GM13977 (cell line): ENCODE measurements at regions not wholly inside any gene's neighbourhood (a gene's known extent, or its start where the extent isn't known, plus 50 kb on each side); places are given as distances from the start of the nearest gene placed in this dataset.

Experiments
- DNase-seq: peaks from one replicate; pipeline ENCODE4 v3.0.0; 2012; ENCODE audit warnings: low spot score
- in situ Hi-C: fragments of 300-500 bp; cut with MboI; formaldehyde crosslinking; loops from one replicate; pipeline ENCODE4 v1.12.0; 2022; ENCODE audit warnings: low sequenced_read_pairs, low pct_unique_long_range_greater_than_20kb, mixed read lengths, inconsistent platforms; ENCODE audit not compliant: unreplicated experiment
- TF ChIP-seq, protein P1 (sequence below): IDR thresholded peaks from 2 replicates; pipeline ENCODE4 v1.5.1; 2012; ENCODE audit warnings: mild to moderate bottlenecking, control low read depth; ENCODE audit not compliant: insufficient read depth; ENCODE audit errors: extremely low read depth, missing control alignments

DNA sequence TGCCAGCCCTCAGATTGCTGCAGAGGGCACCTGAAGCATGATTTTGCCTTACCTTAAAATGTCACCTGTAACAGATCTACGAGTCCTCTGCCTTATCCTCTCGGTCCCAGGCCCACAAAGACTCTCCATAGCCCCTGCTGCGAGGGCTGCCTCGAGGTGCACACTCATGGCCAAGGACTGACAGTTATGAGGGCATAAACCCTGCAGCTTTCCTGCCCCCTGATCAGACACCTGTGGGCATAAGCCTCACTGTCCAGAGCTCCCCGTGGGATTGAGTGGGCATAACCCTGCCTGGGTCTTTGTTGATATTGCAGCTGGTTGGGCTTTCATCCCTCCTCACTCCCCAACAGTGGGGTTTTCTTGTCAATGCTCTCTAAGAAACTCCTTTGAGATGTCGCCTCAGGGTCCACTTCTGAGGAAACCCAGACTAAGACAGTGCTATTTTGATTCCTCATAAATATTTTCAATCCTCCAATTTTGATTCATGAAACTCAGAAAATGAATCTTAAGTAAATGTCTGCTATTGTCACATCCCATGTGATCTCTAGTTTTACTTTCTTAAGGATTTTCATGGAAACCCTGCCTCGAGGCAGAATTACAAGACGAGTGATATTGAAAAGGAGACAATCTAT is 108.5 kb upstream of the NCK2 start:
- in situ Hi-C loops: no loop called here
- TF ChIP-seq, protein P1, sequence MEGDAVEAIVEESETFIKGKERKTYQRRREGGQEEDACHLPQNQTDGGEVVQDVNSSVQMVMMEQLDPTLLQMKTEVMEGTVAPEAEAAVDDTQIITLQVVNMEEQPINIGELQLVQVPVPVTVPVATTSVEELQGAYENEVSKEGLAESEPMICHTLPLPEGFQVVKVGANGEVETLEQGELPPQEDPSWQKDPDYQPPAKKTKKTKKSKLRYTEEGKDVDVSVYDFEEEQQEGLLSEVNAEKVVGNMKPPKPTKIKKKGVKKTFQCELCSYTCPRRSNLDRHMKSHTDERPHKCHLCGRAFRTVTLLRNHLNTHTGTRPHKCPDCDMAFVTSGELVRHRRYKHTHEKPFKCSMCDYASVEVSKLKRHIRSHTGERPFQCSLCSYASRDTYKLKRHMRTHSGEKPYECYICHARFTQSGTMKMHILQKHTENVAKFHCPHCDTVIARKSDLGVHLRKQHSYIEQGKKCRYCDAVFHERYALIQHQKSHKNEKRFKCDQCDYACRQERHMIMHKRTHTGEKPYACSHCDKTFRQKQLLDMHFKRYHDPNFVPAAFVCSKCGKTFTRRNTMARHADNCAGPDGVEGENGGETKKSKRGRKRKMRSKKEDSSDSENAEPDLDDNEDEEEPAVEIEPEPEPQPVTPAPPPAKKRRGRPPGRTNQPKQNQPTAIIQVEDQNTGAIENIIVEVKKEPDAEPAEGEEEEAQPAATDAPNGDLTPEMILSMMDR: no peak
- DNase-seq: no peak

DNA sequence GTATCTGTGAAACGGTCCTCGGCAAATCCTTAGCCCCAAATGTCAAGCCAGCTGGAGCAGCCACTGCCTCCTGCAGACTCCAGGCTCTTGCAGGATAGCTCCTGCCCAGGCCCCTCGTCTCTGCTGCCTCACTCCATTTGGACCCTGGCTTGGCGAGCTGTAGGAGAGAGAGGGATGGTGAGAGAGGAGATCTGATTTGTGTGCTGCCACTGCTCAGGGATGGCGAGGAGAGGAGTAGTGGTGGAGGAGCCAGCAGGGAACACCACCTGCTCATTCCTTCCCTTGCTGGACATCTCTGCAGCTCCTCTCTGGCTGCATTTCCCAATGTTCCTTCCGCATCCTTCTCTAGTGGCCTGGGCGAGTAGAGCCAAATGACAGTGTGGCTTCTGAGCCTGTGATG is 109.1 kb upstream of the NCK2 start:
- TF ChIP-seq, protein P1: no peak
- in situ Hi-C loops: no loop called here

DNA sequence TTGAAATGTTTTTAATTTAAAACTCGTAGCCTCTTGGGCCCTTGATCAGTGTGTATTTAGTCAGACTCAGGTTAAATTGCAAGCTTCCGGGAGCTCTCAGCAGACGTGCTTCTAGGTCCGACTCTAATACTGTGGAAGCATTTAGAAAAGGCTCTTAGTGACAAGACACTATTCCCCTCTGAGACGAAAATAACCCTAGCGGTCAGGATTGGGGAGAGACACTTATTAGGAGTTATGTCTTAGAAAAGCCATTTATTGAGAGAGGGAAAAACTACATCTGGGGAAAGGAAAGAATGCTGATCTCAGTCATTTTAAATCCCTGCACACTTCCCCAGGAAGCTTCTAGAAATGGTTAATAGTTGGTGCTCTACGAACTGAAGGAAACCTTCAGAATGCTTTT is 110.5 kb upstream of the NCK2 start:
- DNase-seq: no peak
- in situ Hi-C loops: no loop called here
- TF ChIP-seq, protein P1: no peak

More for the DNA sequence above, 109.1 kb upstream of the NCK2 start:
- DNase-seq: no peak

DNA sequence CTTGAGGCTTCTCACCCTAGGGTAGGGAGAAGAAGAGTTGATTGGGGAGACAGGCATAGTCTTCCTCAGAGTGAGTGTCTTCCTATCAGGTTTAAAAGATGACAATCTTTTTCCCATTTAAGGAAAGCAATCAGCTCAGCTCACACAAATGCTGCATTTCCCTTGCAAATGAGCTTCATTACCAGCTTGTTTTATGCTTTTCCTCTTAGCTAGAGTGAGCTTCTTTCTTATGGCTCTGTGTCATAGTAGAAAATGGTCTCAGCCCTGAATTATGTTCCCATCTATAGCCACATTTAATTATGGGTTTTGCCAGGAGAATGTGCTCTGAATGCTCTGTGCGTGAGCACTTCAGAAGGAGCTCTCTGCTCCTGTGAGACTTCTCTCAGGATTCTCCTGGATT is 112.8 kb upstream of the NCK2 start:
- in situ Hi-C loops: no loop called here
- TF ChIP-seq, protein P1: no peak
- no peak for DNase-seq

DNA sequence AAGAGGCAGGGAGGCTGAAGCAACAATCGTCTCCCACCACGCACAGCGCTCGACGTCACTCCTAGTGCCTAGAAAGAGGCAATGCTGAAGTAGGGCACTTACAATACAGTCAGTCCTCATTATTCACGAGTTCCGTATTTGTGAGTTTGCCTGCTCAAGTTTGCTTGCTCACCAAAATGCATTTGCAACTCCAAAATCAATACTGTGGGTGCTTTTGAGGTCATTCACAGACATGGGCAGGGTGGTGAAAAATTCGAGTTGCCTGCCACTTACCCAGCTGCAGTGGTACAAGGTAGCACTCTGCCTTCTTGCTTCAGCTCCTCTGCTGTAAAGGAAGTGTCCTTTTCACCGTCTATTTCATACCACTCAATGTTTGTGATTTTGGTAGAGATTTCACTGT is 113.7 kb upstream of the NCK2 start:
- DNase-seq: no peak
- in situ Hi-C loops: no loop called here
- TF ChIP-seq, protein P1: no peak

DNA sequence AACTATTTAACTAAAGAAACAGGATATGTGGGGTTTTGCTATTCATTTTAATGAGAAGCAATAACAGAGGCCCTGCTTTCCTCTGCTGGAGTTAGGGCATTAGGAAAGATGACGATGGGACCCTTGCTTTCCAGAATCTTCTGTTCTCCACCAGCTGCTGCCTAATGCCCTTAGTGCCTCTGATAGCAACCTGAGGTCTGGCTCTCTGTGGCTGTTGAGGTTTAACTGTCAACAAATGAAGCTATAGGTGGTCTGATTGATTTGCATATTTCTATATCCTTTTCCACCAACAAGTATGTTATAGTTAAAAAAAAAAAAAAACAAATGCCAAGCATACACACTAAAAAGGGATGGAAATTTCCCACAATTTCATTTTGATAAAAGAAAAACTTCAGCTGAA is 115.1 kb upstream of the NCK2 start:
- DNase-seq: no peak
- in situ Hi-C loops: no loop called here
- TF ChIP-seq, protein P1: no peak

DNA sequence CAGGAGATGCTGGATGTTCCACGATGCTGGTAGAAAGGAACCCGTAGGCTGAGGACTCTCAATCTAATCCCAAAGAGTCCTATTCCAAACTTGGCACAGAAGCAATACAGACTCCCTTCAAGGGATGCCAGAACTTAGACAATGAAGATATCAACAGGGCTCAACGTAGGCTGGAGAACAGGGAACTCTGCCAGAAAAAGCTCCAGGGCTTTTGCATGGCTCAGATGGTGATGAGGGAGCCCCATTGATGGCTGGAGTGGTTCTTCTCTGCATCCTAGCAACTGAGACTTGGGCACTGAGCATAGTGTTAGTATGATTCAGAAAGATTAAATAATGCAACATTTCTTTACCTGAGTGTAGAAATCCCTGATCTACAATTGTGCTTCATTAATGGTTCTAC is 117.2 kb upstream of the NCK2 start:
- in situ Hi-C loops: no loop called here
- TF ChIP-seq, protein P1: no peak
- no peak for DNase-seq
